ENCODE measurements at regions not wholly inside any gene's neighbourhood (a gene's known extent, or its start where the extent isn't known, plus 50 kb on each side); places are given as distances from the start of the nearest gene placed in this dataset.

DNA sequence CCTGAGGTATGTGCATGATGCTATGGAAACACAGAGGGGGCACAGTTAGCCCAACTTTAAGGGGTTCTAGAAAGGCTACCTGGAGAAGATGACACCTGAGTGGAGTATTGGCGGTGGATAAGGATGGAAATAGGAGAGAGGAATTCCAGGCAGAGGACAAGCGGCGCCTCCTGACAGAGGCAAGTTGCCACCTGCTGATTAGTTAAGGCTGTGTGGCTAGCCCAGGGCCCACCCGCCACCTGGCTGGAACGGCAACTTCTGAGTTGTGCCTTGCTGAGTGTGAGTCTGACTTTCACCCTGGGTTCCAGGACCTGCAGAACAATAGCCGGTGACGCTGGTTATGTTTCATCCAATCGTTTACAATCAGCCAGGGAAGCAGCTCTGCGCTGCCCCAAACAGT is 126.9 kb upstream of the LMO4 start:
- TF ChIP-seq TAF1 (IDR thresholded peaks at IDR 0.05; ENCODE audit: low read depth): no peak
- TF ChIP-seq ZBTB7A (IDR thresholded peaks at IDR 0.05; ENCODE audit: low read depth): no peak
- TF ChIP-seq EP300 (IDR thresholded peaks at IDR 0.05; ENCODE audit: borderline replicate concordance): no peak
- TF ChIP-seq CREB1 (IDR thresholded peaks at IDR 0.05; ENCODE audit: low read depth): no peak
- TF ChIP-seq, protein P1, sequence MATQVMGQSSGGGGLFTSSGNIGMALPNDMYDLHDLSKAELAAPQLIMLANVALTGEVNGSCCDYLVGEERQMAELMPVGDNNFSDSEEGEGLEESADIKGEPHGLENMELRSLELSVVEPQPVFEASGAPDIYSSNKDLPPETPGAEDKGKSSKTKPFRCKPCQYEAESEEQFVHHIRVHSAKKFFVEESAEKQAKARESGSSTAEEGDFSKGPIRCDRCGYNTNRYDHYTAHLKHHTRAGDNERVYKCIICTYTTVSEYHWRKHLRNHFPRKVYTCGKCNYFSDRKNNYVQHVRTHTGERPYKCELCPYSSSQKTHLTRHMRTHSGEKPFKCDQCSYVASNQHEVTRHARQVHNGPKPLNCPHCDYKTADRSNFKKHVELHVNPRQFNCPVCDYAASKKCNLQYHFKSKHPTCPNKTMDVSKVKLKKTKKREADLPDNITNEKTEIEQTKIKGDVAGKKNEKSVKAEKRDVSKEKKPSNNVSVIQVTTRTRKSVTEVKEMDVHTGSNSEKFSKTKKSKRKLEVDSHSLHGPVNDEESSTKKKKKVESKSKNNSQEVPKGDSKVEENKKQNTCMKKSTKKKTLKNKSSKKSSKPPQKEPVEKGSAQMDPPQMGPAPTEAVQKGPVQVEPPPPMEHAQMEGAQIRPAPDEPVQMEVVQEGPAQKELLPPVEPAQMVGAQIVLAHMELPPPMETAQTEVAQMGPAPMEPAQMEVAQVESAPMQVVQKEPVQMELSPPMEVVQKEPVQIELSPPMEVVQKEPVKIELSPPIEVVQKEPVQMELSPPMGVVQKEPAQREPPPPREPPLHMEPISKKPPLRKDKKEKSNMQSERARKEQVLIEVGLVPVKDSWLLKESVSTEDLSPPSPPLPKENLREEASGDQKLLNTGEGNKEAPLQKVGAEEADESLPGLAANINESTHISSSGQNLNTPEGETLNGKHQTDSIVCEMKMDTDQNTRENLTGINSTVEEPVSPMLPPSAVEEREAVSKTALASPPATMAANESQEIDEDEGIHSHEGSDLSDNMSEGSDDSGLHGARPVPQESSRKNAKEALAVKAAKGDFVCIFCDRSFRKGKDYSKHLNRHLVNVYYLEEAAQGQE (IDR thresholded peaks at IDR 0.05; ENCODE audit: low read depth): no peak
- no peak for TF ChIP-seq RAD21 (IDR thresholded peaks at IDR 0.05; ENCODE audit: low read depth)
- no peak for TF ChIP-seq MAX (IDR thresholded peaks at IDR 0.05)
- TF ChIP-seq NFIC (IDR thresholded peaks at IDR 0.05): no peak
